ENCODE measurements at regions not wholly inside any gene's neighbourhood (a gene's known extent, or its start where the extent isn't known, plus 50 kb on each side); places are given as distances from the start of the nearest gene placed in this dataset.

GRCh38 chr2:219823574-219823973 is 196.1 kb downstream of the SLC4A3 start (continued):
- TF ChIP-seq PAXIP1 (CRISPR knock-in tag; conservative IDR thresholded peaks at IDR 0.05), result no peak

GRCh38 chr2:219824996-219825395 is 197.6 kb downstream of the SLC4A3 start:
- H4K20me1 ChIP-seq (ENCODE audit: insufficient read depth, low read length), result no peaks in the 10 kb centered on the region
- H3K79me2 ChIP-seq (ENCODE audit: insufficient read depth, low read length), result no peaks in the 10 kb centered on the region
- intact Hi-C loops (cut with micrococcal nuclease; ENCODE audit: unreplicated experiment), result no loop called here
- FAIRE-seq (no peak), ATAC-seq (no peak), DNase-seq (ENCODE audit: low spot score) (no peak)
- in situ Hi-C loops (cut with HindIII; ENCODE audit: extremely low pct_ligation_motif_present, low pct_unique_long_range_greater_than_20kb), result no loop called here
- H3K4me2 ChIP-seq (ENCODE audit: low read depth, low read length), result no peak overlapping the region
- no TSS peak for BruUV-seq (replicated peaks)
- CTCF ChIA-PET (ENCODE audit: low intra/inter-chr PET ratio, low total read pairs), result no interaction called here
- peaks cover 0 to 41% of the 10 kb centered on the region in 2 experiments; a peak in 3 of 5 replicates for H3K27me3 ChIP-seq (ENCODE audit: control insufficient read depth in 1 of 2, insufficient read depth in 2 of 2, low read length in 2 of 2)
- H2AFZ ChIP-seq (ENCODE audit: low read length), result no peak overlapping the region
- no peak overlapping the region for H3K27ac ChIP-seq (ENCODE audit: extremely low read length, insufficient read depth, low read length)
- H3K4me1 ChIP-seq (ENCODE audit: insufficient read depth, low read length), result no peaks in the 10 kb centered on the region
- POLR2A ChIA-PET, result no interaction called here
- no peak for TF ChIP-seq ISX (CRISPR knock-in tag; conservative IDR thresholded peaks at IDR 0.05)
- no peak for TF ChIP-seq FOXO1 (CRISPR knock-in tag; IDR thresholded peaks at IDR 0.05)
- no peak for TF ChIP-seq SNAI1 (CRISPR knock-in tag; IDR thresholded peaks at IDR 0.05; ENCODE audit: borderline replicate concordance)
- no peak for TF ChIP-seq ZBTB25 (CRISPR knock-in tag; IDR thresholded peaks at IDR 0.05)
- TF ChIP-seq ZNF816 (CRISPR knock-in tag; IDR thresholded peaks at IDR 0.05; ENCODE audit: borderline replicate concordance), result no peak
- no peak for TF ChIP-seq GZF1 (CRISPR knock-in tag; IDR thresholded peaks at IDR 0.05)
- TF ChIP-seq PCBP2 (optimal IDR thresholded peaks at IDR 0.05; ENCODE audit: low read depth, low read length, poor library complexity, severe bottlenecking), result no peak
- no peak for TF ChIP-seq RAD51 (IDR thresholded peaks at IDR 0.05; ENCODE audit: borderline replicate concordance)
- no peak for TF ChIP-seq JARID2 (CRISPR knock-in tag; IDR thresholded peaks at IDR 0.05; ENCODE audit: insufficient replicate concordance)
- TF ChIP-seq TP53 (CRISPR knock-in tag; conservative IDR thresholded peaks at IDR 0.05), result no peak
- no peak for TF ChIP-seq KAT8 (CRISPR knock-in tag; IDR thresholded peaks at IDR 0.05)
- TF ChIP-seq BATF2 (CRISPR knock-in tag; IDR thresholded peaks at IDR 0.05), result no peak
- no peak for TF ChIP-seq ZNF747 (CRISPR knock-in tag; IDR thresholded peaks at IDR 0.05; ENCODE audit: borderline replicate concordance)
- TF ChIP-seq CSRNP1 (CRISPR knock-in tag; IDR thresholded peaks at IDR 0.05), result no peak
- no peak for TF ChIP-seq ATM (IDR thresholded peaks at IDR 0.05; ENCODE audit: borderline replicate concordance)
- TF ChIP-seq KDM5A (IDR thresholded peaks at IDR 0.05; ENCODE audit: borderline replicate concordance, low read length), result no peak
- no peak for TF ChIP-seq ZNF326 (CRISPR knock-in tag; IDR thresholded peaks at IDR 0.05; ENCODE audit: borderline replicate concordance)
- TF ChIP-seq HMGA1 (CRISPR knock-in tag; conservative IDR thresholded peaks at IDR 0.05), result no peak
- WGBS (ENCODE audit: low lambda C conversion rate), result 3% methylated on average over 3 of the region's 3 CpGs
- H3K36me3 ChIP-seq (replicated peaks in 1 of 2; ENCODE audit: control insufficient read depth in 1 of 2, insufficient read depth in 2 of 2, low read length in 2 of 2), result no peaks in the 10 kb centered on the region
- H3K9ac ChIP-seq (ENCODE audit: insufficient read depth, low read depth, low read length), result no peak overlapping the region
- no peak overlapping the region for H3K4me3 ChIP-seq (replicated peaks in 1 of 3; ENCODE audit: insufficient read depth in 1 of 3, low read depth in 2 of 3, low read length in 3 of 3)
- no peaks in the 10 kb centered on the region for H3K9me3 ChIP-seq (ENCODE audit: low read length)
